Neural cell (in vitro differentiated cells): ENCODE measurements at regions not wholly inside any gene's neighbourhood (a gene's known extent, or its start where the extent isn't known, plus 50 kb on each side); places are given as distances from the start of the nearest gene placed in this dataset.

Experiments used
- H2AFZ ChIP-seq: fragments of 200-600, 300-800 bp; sonication (generic), shearing (Covaris generic); 2 replicates; pipeline ENCODE4 v1.6.0; 2014; ENCODE audit warnings: low read depth, mild to moderate bottlenecking, antibody characterized with exemption, low read length, moderate library complexity
- H3F3A ChIP-seq: fragments of 200-600 bp; shearing (Covaris generic); 2 replicates; pipeline ENCODE4 v1.6.1; 2016; ENCODE audit warnings: mild to moderate bottlenecking, moderate library complexity, mixed read lengths, antibody characterized with exemption, low read length; ENCODE audit not compliant: insufficient read depth, poor library complexity, severe bottlenecking
- H3K27ac ChIP-seq: fragments of 200-600, 300-800 bp; sonication (generic), shearing (Covaris generic); 2 replicates; pipeline ENCODE4 v1.5.1; 2014; ENCODE audit warnings: mild to moderate bottlenecking, low read length, moderate library complexity
- H3K27me3 ChIP-seq: fragments of 300-800, 200-600 bp; sonication (generic), shearing (Covaris generic); 2 replicates; pipeline ENCODE4 v1.6.0; 2014; ENCODE audit warnings: mild to moderate bottlenecking, low read depth, low read length, moderate library complexity; ENCODE audit not compliant: insufficient read depth
- H3K36me3 ChIP-seq: fragments of 300-800, 200-600 bp; sonication (generic), shearing (Covaris generic); 2 replicates; pipeline ENCODE4 v1.5.1; 2014; ENCODE audit warnings: mild to moderate bottlenecking, antibody characterized with exemption, low read length, moderate library complexity; ENCODE audit not compliant: insufficient read depth
- H3K4me2 ChIP-seq: fragments of 300-800, 200-600 bp; sonication (generic), shearing (Covaris generic); 2 replicates; pipeline ENCODE4 v1.6.0; 2014; ENCODE audit warnings: mild to moderate bottlenecking, low read length
- H3K4me3 ChIP-seq: fragments of 300-800, 200-600 bp; sonication (generic), shearing (Covaris generic); 2 replicates; pipeline ENCODE4 v1.5.1; 2014; ENCODE audit warnings: mild to moderate bottlenecking, low read length, moderate library complexity
- H3K79me2 ChIP-seq: fragments of 200-600 bp; shearing (Covaris generic); replicated peaks from 2 replicates; pipeline ENCODE4 v1.6.0; 2014; ENCODE audit warnings: mild to moderate bottlenecking, low read length, moderate library complexity; ENCODE audit not compliant: insufficient read depth
- H3K9ac ChIP-seq: fragments of 300-800, 200-600 bp; sonication (generic), shearing (Covaris generic); 2 replicates; pipeline ENCODE4 v1.6.1; 2016; ENCODE audit warnings: mild to moderate bottlenecking, low read length, mixed read lengths
- H3K9me2 ChIP-seq: fragments of 200-600 bp; shearing (Covaris generic); 2 replicates; pipeline ENCODE4 v1.6.1; 2016; ENCODE audit warnings: mild to moderate bottlenecking, low read length, mixed read lengths; ENCODE audit not compliant: insufficient read depth
- H3K9me3 ChIP-seq: fragments of 200-600, 300-800 bp; sonication (generic), shearing (Covaris generic); 2 replicates; pipeline ENCODE4 v1.6.1; 2016; ENCODE audit warnings: mild to moderate bottlenecking, mixed run types, low read length, moderate library complexity, mixed read lengths
- H4K20me1 ChIP-seq: fragments of 200-600 bp; shearing (Covaris generic); 2 replicates; pipeline ENCODE4 v1.6.1; 2016; ENCODE audit warnings: mild to moderate bottlenecking, mixed run types; ENCODE audit not compliant: insufficient read depth
- EP300 ChIP-seq: fragments of 450-650 bp; conservative IDR thresholded peaks from 2 replicates; pipeline ENCODE4 v1.6.1; 2014; ENCODE audit warnings: antibody characterized with exemption, mild to moderate bottlenecking, moderate library complexity; ENCODE audit not compliant: poor library complexity, severe bottlenecking
- EZH2 ChIP-seq: fragments of 200-600, 300-800 bp; shearing (Covaris generic), sonication (generic); IDR thresholded peaks from 2 replicates; pipeline ENCODE4 v1.6.1; 2014; ENCODE audit warnings: antibody characterized with exemption, low read length, borderline replicate concordance, mild to moderate bottlenecking; ENCODE audit not compliant: insufficient read depth, poor library complexity, severe bottlenecking
- MXI1 ChIP-seq: fragments of 450-650 bp; conservative IDR thresholded peaks from 2 replicates; pipeline ENCODE4 v1.6.1; 2014; ENCODE audit warnings: antibody characterized with exemption, mild to moderate bottlenecking; ENCODE audit not compliant: poor library complexity, severe bottlenecking
- POLR2AphosphoS5 ChIP-seq: IDR thresholded peaks from 2 replicates; pipeline ENCODE4 v1.6.1; 2012
- RAD21 ChIP-seq: fragments of 450-650 bp; conservative IDR thresholded peaks from 2 replicates; pipeline ENCODE4 v1.6.1; 2014; ENCODE audit warnings: antibody characterized with exemption, mild to moderate bottlenecking, moderate library complexity
- SMC3 ChIP-seq: fragments of 450-650 bp; conservative IDR thresholded peaks from 2 replicates; pipeline ENCODE4 v1.6.1; 2014; ENCODE audit warnings: antibody characterized with exemption, mild to moderate bottlenecking, moderate library complexity; ENCODE audit not compliant: poor library complexity
- TAF1 ChIP-seq: IDR thresholded peaks from 2 replicates; pipeline ENCODE4 v1.6.1; 2012; ENCODE audit warnings: low read depth
- TF ChIP-seq, protein P1 (sequence below): IDR thresholded peaks from 2 replicates; pipeline ENCODE4 v1.6.1; 2012; ENCODE audit warnings: borderline replicate concordance
- TF ChIP-seq, protein P2 (sequence below): fragments of 450-650 bp; IDR thresholded peaks from 2 replicates; pipeline ENCODE4 v1.5.1; 2014; ENCODE audit warnings: antibody characterized with exemption, mild to moderate bottlenecking, moderate library complexity; ENCODE audit not compliant: poor library complexity, severe bottlenecking

- no peaks in the 10 kb centered on the region for H3K9me2 ChIP-seq
- no peak overlapping the region for H2AFZ ChIP-seq
- H3K4me3 ChIP-seq: no peak overlapping the region
- no peak overlapping the region for H3K4me2 ChIP-seq
- no peaks in the 10 kb centered on the region for H3K9me3 ChIP-seq
- TF ChIP-seq EP300 (no peak), MXI1 (no peak), TAF1 (no peak), SMC3 (no peak), EZH2 (no peak), RAD21 (no peak), POLR2AphosphoS5 (no peak)
- TF ChIP-seq, protein P1, sequence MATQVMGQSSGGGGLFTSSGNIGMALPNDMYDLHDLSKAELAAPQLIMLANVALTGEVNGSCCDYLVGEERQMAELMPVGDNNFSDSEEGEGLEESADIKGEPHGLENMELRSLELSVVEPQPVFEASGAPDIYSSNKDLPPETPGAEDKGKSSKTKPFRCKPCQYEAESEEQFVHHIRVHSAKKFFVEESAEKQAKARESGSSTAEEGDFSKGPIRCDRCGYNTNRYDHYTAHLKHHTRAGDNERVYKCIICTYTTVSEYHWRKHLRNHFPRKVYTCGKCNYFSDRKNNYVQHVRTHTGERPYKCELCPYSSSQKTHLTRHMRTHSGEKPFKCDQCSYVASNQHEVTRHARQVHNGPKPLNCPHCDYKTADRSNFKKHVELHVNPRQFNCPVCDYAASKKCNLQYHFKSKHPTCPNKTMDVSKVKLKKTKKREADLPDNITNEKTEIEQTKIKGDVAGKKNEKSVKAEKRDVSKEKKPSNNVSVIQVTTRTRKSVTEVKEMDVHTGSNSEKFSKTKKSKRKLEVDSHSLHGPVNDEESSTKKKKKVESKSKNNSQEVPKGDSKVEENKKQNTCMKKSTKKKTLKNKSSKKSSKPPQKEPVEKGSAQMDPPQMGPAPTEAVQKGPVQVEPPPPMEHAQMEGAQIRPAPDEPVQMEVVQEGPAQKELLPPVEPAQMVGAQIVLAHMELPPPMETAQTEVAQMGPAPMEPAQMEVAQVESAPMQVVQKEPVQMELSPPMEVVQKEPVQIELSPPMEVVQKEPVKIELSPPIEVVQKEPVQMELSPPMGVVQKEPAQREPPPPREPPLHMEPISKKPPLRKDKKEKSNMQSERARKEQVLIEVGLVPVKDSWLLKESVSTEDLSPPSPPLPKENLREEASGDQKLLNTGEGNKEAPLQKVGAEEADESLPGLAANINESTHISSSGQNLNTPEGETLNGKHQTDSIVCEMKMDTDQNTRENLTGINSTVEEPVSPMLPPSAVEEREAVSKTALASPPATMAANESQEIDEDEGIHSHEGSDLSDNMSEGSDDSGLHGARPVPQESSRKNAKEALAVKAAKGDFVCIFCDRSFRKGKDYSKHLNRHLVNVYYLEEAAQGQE: no peak
- TF ChIP-seq, protein P2, sequence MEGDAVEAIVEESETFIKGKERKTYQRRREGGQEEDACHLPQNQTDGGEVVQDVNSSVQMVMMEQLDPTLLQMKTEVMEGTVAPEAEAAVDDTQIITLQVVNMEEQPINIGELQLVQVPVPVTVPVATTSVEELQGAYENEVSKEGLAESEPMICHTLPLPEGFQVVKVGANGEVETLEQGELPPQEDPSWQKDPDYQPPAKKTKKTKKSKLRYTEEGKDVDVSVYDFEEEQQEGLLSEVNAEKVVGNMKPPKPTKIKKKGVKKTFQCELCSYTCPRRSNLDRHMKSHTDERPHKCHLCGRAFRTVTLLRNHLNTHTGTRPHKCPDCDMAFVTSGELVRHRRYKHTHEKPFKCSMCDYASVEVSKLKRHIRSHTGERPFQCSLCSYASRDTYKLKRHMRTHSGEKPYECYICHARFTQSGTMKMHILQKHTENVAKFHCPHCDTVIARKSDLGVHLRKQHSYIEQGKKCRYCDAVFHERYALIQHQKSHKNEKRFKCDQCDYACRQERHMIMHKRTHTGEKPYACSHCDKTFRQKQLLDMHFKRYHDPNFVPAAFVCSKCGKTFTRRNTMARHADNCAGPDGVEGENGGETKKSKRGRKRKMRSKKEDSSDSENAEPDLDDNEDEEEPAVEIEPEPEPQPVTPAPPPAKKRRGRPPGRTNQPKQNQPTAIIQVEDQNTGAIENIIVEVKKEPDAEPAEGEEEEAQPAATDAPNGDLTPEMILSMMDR: no peak
- no peaks in the 10 kb centered on the region for H3K36me3 ChIP-seq
- no peaks in the 10 kb centered on the region for H3K27me3 ChIP-seq
- no peaks in the 10 kb centered on the region for H3F3A ChIP-seq
- H4K20me1 ChIP-seq: no peaks in the 10 kb centered on the region
- H3K79me2 ChIP-seq: no peaks in the 10 kb centered on the region
- no peak overlapping the region for H3K9ac ChIP-seq
- no peak overlapping the region for H3K27ac ChIP-seq
Measured at GRCh38 chr4:8786166-8786565, 85.5 kb downstream of the HMX1 start.

GRCh38 chr4:8785656-8786142, 85.9 kb downstream of the HMX1 start:
- TF ChIP-seq, protein P2: no peak
- TF ChIP-seq EP300 (no peak), MXI1 (no peak), POLR2AphosphoS5 (no peak), EZH2 (no peak), TAF1 (no peak), RAD21 (no peak), SMC3 (no peak)
- TF ChIP-seq, protein P1: no peak
- Histone ChIP-seq H2AFZ (no peak overlapping the region), H3F3A (no peaks in the 10 kb centered on the region), H3K9ac (no peak overlapping the region), H3K27ac (no peak overlapping the region), H3K4me3 (no peak overlapping the region), H4K20me1 (no peaks in the 10 kb centered on the region), H3K36me3 (no peaks in the 10 kb centered on the region), H3K4me2 (no peak overlapping the region), H3K9me3 (no peaks in the 10 kb centered on the region), H3K27me3 (no peaks in the 10 kb centered on the region), H3K79me2 (no peaks in the 10 kb centered on the region), H3K9me2 (no peaks in the 10 kb centered on the region)
